Kidney epithelial cell (primary cell): ENCODE measurements at regions not wholly inside any gene's neighbourhood (a gene's known extent, or its start where the extent isn't known, plus 50 kb on each side); places are given as distances from the start of the nearest gene placed in this dataset.

Experiments used
- DNase-seq: peaks from one replicate; pipeline ENCODE4 v3.0.0-alpha.2; 2010; ENCODE audit warnings: low read depth
- H3K27me3 ChIP-seq: 2 replicates; pipeline ENCODE4 v1.6.0; 2011; ENCODE audit warnings: low read length; ENCODE audit not compliant: control insufficient read depth, insufficient read depth
- H3K36me3 ChIP-seq: 2 replicates; pipeline ENCODE4 v1.5.1; 2011; ENCODE audit warnings: low read length; ENCODE audit not compliant: control insufficient read depth, insufficient read depth
- H3K4me3 ChIP-seq: 2 replicates; pipeline ENCODE4 v1.5.1; 2011; ENCODE audit warnings: low read depth, mild to moderate bottlenecking, control low read depth, low read length
- CTCF ChIP-seq: IDR thresholded peaks from 2 replicates; pipeline ENCODE4 v1.5.1; 2011; ENCODE audit warnings: mild to moderate bottlenecking, moderate library complexity, low read length, control low read depth, inconsistent platforms; ENCODE audit not compliant: insufficient read depth, poor library complexity, severe bottlenecking

- Histone ChIP-seq H3K27me3 (no peaks in the 10 kb centered on the region), H3K4me3 (no peak overlapping the region), H3K36me3 (no peaks in the 10 kb centered on the region)
- DNase-seq = no peak
- TF ChIP-seq CTCF = no peak
Observed at GRCh38 chr11:36783808-36784207, 185.8 kb upstream of the RAG2 start.

GRCh38 chr11:36779791-36780190 lies 181.8 kb upstream of the RAG2 start:
- DNase-seq = no peak
- H3K4me3 ChIP-seq = no peak overlapping the region
- no peaks in the 10 kb centered on the region for H3K36me3 ChIP-seq
- H3K27me3 ChIP-seq = no peaks in the 10 kb centered on the region
- no peak for TF ChIP-seq CTCF

- H3K27me3 ChIP-seq = no peaks in the 10 kb centered on the region
- no peak overlapping the region for H3K4me3 ChIP-seq
- DNase-seq = no peak
- H3K36me3 ChIP-seq = no peaks in the 10 kb centered on the region
- no peak for TF ChIP-seq CTCF
Observed at GRCh38 chr11:36777311-36777710, 179.3 kb upstream of the RAG2 start.

GRCh38 chr11:36775756-36776155 lies 177.7 kb upstream of the RAG2 start:
- Histone ChIP-seq H3K36me3 (no peaks in the 10 kb centered on the region), H3K4me3 (no peak overlapping the region), H3K27me3 (no peaks in the 10 kb centered on the region)
- no peak for DNase-seq
- no peak for TF ChIP-seq CTCF

- no peak for DNase-seq
- no peak for TF ChIP-seq CTCF
- H3K4me3 ChIP-seq = no peak overlapping the region
- no peaks in the 10 kb centered on the region for H3K36me3 ChIP-seq
- no peaks in the 10 kb centered on the region for H3K27me3 ChIP-seq
Observed at GRCh38 chr11:36775130-36775529, 177.1 kb upstream of the RAG2 start.

GRCh38 chr11:36774603-36775002 lies 176.6 kb upstream of the RAG2 start:
- no peak for DNase-seq

More at GRCh38 chr11:36774603-36775002, 176.6 kb upstream of the RAG2 start:
- Histone ChIP-seq H3K4me3 (no peak overlapping the region), H3K27me3 (no peaks in the 10 kb centered on the region), H3K36me3 (no peaks in the 10 kb centered on the region)
- TF ChIP-seq CTCF = no peak
